HEK293 (cell line): ENCODE measurements at regions not wholly inside any gene's neighbourhood (a gene's known extent, or its start where the extent isn't known, plus 50 kb on each side); places are given as distances from the start of the nearest gene placed in this dataset.

ENCODE experiments used
- CTCF ChIA-PET: fragments of 350-600 bp; formaldehyde crosslinking; extraction: SDS; loops from one replicate; lab custom pipeline; 2021; ENCODE audit warnings: antibody characterized with exemption; lab: Yijun Ruan, JAX
- POLR2A ChIA-PET: fragments of 300-600 bp; formaldehyde crosslinking; extraction: SDS; loops from one replicate; lab custom pipeline; 2020; ENCODE audit warnings: antibody characterized with exemption, inconsistent platforms; lab: Yijun Ruan, JAX
- H3K27ac ChIP-seq: fragments of 200-500 bp; sonication (Bioruptor generic); 2 replicates; pipeline ENCODE4 v1.5.1; 2014; ENCODE audit warnings: low read depth, low read length, control low read depth, inconsistent platforms; ENCODE audit errors: extremely low read depth
- H3K36me3 ChIP-seq, 2 experiments: fragments of 200-500 bp in 1 of 2; sonication (Bioruptor generic) in 1 of 2; 1 replicate in 1 of 2; 2 replicates in 1 of 2; pipeline ENCODE4 v1.5.1; 2014 to 2017; ENCODE audit warnings: inconsistent platforms in 2 of 2, low read length in 2 of 2; ENCODE audit not compliant: control insufficient read depth in 2 of 2, insufficient read depth in 1 of 2
- H3K4me1 ChIP-seq: fragments of 200-500 bp; sonication (Bioruptor generic); 2 replicates; pipeline ENCODE4 v1.5.1; 2014; ENCODE audit warnings: mild to moderate bottlenecking, low read length, inconsistent platforms; ENCODE audit not compliant: control insufficient read depth, insufficient read depth
- H3K4me3 ChIP-seq: 2 replicates; pipeline ENCODE4 v1.5.1; 2011; ENCODE audit warnings: low read depth, mild to moderate bottlenecking, control low read depth, low read length, moderate library complexity
- H3K9me3 ChIP-seq: fragments of 200-500 bp; sonication (Bioruptor generic); 2 replicates; pipeline ENCODE4 v1.5.1; 2014; ENCODE audit warnings: low read depth, low read length, inconsistent platforms; ENCODE audit not compliant: control insufficient read depth, insufficient read depth
- ELK4 ChIP-seq: IDR thresholded peaks from 2 replicates; pipeline ENCODE4 v1.6.1; 2011; ENCODE audit warnings: mild to moderate bottlenecking, low read depth, low read length, borderline replicate concordance
- GLIS1 ChIP-seq: fragments of 450-650 bp; formaldehyde crosslinking; IDR thresholded peaks from 2 replicates; pipeline ENCODE4 v1.5.1; 2016; ENCODE audit warnings: missing biosample characterization, missing genetic modification characterization
- PATZ1 ChIP-seq: fragments of 450-650 bp; formaldehyde crosslinking; IDR thresholded peaks from 2 replicates; pipeline ENCODE4 v1.5.1; 2016; ENCODE audit warnings: missing biosample characterization, missing genetic modification characterization
- SP2 ChIP-seq: fragments of 450-650 bp; formaldehyde crosslinking; IDR thresholded peaks from 2 replicates; pipeline ENCODE4 v1.5.1; 2016; ENCODE audit warnings: missing biosample characterization, missing genetic modification characterization
- TCF7L2 ChIP-seq: IDR thresholded peaks from 2 replicates; pipeline ENCODE4 v1.6.1; 2011; ENCODE audit warnings: low read depth, mild to moderate bottlenecking, inconsistent platforms, low read length, moderate library complexity, borderline replicate concordance
- ZBTB1 ChIP-seq: fragments of 450-650 bp; formaldehyde crosslinking; IDR thresholded peaks from 2 replicates; pipeline ENCODE4 v1.5.1; 2016; ENCODE audit warnings: missing biosample characterization, missing genetic modification characterization
- ZBTB26 ChIP-seq: fragments of 450-650 bp; formaldehyde crosslinking; optimal IDR thresholded peaks from 2 replicates; pipeline ENCODE3; 2016; ENCODE audit warnings: missing biosample characterization, mild to moderate bottlenecking, missing genetic modification characterization
- ZBTB49 ChIP-seq: fragments of 450-650 bp; formaldehyde crosslinking; IDR thresholded peaks from 2 replicates; pipeline ENCODE4 v1.5.1; 2016; ENCODE audit warnings: missing biosample characterization, missing genetic modification characterization, low read depth
- ZNF10 ChIP-seq: fragments of 450-650 bp; formaldehyde crosslinking; IDR thresholded peaks from 2 replicates; pipeline ENCODE4 v1.5.1; 2017; ENCODE audit warnings: missing biosample characterization, missing genetic modification characterization
- ZNF211 ChIP-seq: fragments of 450-650 bp; formaldehyde crosslinking; IDR thresholded peaks from 2 replicates; pipeline ENCODE4 v1.5.1; 2016; ENCODE audit warnings: low read depth, missing biosample characterization, missing genetic modification characterization
- ZNF221 ChIP-seq: fragments of 450-650 bp; formaldehyde crosslinking; IDR thresholded peaks from 2 replicates; pipeline ENCODE4 v1.5.1; 2017; ENCODE audit warnings: missing biosample characterization, missing genetic modification characterization, borderline replicate concordance
- ZNF23 ChIP-seq: fragments of 450-650 bp; formaldehyde crosslinking; IDR thresholded peaks from 2 replicates; pipeline ENCODE4 v1.5.1; 2016; ENCODE audit warnings: missing biosample characterization, missing genetic modification characterization, borderline replicate concordance
- ZNF280D ChIP-seq: fragments of 450-650 bp; formaldehyde crosslinking; IDR thresholded peaks from 2 replicates; pipeline ENCODE4 v1.5.1; 2016; ENCODE audit warnings: missing biosample characterization, missing genetic modification characterization
- ZNF292 ChIP-seq: fragments of 450-650 bp; formaldehyde crosslinking; IDR thresholded peaks from 2 replicates; pipeline ENCODE4 v1.5.1; 2016; ENCODE audit warnings: low read depth, missing biosample characterization, missing genetic modification characterization, borderline replicate concordance
- ZNF391 ChIP-seq: fragments of 450-650 bp; formaldehyde crosslinking; IDR thresholded peaks from 2 replicates; pipeline ENCODE4 v1.5.1; 2016; ENCODE audit warnings: low read depth, missing biosample characterization, missing genetic modification characterization, borderline replicate concordance
- ZNF404 ChIP-seq: fragments of 450-650 bp; formaldehyde crosslinking; IDR thresholded peaks from 2 replicates; pipeline ENCODE4 v1.5.1; 2017; ENCODE audit warnings: missing biosample characterization, missing genetic modification characterization
- ZNF501 ChIP-seq: fragments of 450-650 bp; formaldehyde crosslinking; IDR thresholded peaks from 2 replicates; pipeline ENCODE4 v1.5.1; 2016; ENCODE audit warnings: missing biosample characterization, missing genetic modification characterization
- ZSCAN16 ChIP-seq: fragments of 450-650 bp; formaldehyde crosslinking; IDR thresholded peaks from 2 replicates; pipeline ENCODE4 v1.5.1; 2016; ENCODE audit warnings: missing biosample characterization, missing genetic modification characterization
- ZSCAN18 ChIP-seq: fragments of 450-650 bp; formaldehyde crosslinking; IDR thresholded peaks from 2 replicates; pipeline ENCODE4 v1.5.1; 2016; ENCODE audit warnings: missing biosample characterization, missing genetic modification characterization

- TF ChIP-seq ZSCAN16 (no peak), SP2 (tag by site-specific recombination) (no peak), ZNF211 (no peak), ZNF221 (tag by site-specific recombination) (no peak), ZNF404 (tag by site-specific recombination) (no peak)
Measured at GRCh38 chr4:181106398-181106797, 1136.8 kb upstream of the TENM3 start (continued).

- TF ChIP-seq ZBTB26 (tag by site-specific recombination) (no peak), ELK4 (no peak), ZNF221 (tag by site-specific recombination) (no peak)
- no peaks in the 10 kb centered on the region for H3K36me3 ChIP-seq
- H3K9me3 ChIP-seq, result no peaks in the 10 kb centered on the region
- CTCF ChIA-PET, result no interaction called here
- H3K27ac ChIP-seq, result no peak overlapping the region
- no peaks in the 10 kb centered on the region for H3K4me1 ChIP-seq
- no peak overlapping the region for H3K4me3 ChIP-seq
- POLR2A ChIA-PET, result no interaction called here
Measured at GRCh38 chr4:181108237-181108636, 1135.0 kb upstream of the TENM3 start.

- no peaks in the 10 kb centered on the region for H3K9me3 ChIP-seq
- no peak for TF ChIP-seq ZBTB1 (tag by site-specific recombination)
- TF ChIP-seq TCF7L2, result no peak
- TF ChIP-seq ZNF292 (tag by site-specific recombination), result no peak
- TF ChIP-seq GLIS1 (tag by site-specific recombination), result no peak
- H3K4me3 ChIP-seq, result no peak overlapping the region
- CTCF ChIA-PET, result no interaction called here
- H3K36me3 ChIP-seq, result no peaks in the 10 kb centered on the region
- no peaks in the 10 kb centered on the region for H3K4me1 ChIP-seq
- no peak overlapping the region for H3K27ac ChIP-seq
- POLR2A ChIA-PET, result no interaction called here
Measured at GRCh38 chr4:181119186-181119585, 1124.0 kb upstream of the TENM3 start.

- Histone ChIP-seq H3K27ac (no peak overlapping the region), H3K36me3 (no peaks in the 10 kb centered on the region), H3K9me3 (no peaks in the 10 kb centered on the region), H3K4me3 (no peak overlapping the region), H3K4me1 (no peaks in the 10 kb centered on the region)
- ChIA-PET CTCF (no interaction called here), POLR2A (no interaction called here)
- TF ChIP-seq PATZ1 (tag by site-specific recombination) (no peak), ZNF391 (tag by site-specific recombination) (no peak), ZNF280D (no peak), ZNF501 (tag by site-specific recombination) (no peak), ZNF404 (tag by site-specific recombination) (no peak), ZNF23 (tag by site-specific recombination) (no peak), ZBTB49 (no peak), ZNF10 (no peak), ZSCAN18 (tag by site-specific recombination) (no peak)
Measured at GRCh38 chr4:181121733-181122132, 1121.5 kb upstream of the TENM3 start.
